ENCODE measurements at regions not wholly inside any gene's neighbourhood (a gene's known extent, or its start where the extent isn't known, plus 50 kb on each side); places are given as distances from the start of the nearest gene placed in this dataset.
A peak's percentile ranks its signal among the peaks of the same experiment; 100 is the strongest.

DNA sequence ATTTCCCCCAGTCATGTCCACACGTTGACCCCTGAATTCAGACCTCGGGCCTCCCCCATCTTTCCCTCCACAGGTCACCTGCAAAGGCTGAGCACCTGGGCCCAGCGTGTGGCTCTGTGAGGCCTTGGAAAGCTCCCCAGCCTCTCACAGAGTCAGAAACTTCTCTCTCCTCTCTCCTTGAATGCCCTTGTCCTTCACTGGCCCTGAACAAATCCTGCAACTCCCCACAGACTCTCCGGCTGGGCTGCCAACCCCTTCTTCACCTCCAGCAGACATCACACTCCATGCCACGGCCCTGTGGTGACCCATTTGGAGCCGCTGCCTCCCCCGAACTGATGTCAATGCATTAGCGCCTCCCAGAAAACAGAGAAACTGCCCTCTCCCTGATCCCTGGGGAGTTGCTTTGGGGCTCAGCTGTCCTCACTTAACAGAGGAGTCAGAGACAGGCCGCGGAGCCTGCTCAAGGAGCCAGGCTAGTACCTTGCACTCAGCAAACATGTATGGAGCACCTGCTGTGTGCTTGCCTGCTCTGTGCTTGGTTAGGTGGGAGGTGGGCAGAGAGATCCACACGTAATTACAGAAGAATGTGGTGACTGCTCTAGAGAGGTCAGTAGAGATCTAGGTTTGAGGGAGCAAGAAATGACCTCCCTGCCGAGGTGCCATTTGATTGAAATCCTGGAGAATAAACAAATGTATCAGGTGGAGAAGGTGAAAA is 99.2 kb upstream of the PWP1 start:
- Mint-ChIP-seq H3K4me3 (no peak overlapping the region), H3K27me3 (ENCODE audit: insufficient read depth, low read depth, poor library complexity) (peaks cover 17% of the 10 kb centered on the region), H3K27ac (no peak overlapping the region), H3K4me1 (peaks cover 33% of the 10 kb centered on the region), H3K36me3 (ENCODE audit: low read depth) (peaks cover 4% of the 10 kb centered on the region; the same call in 1 of the 3 replicates), H3K9me3 (peaks cover 12% of the 10 kb centered on the region)
- no peak overlapping the region for H3K4me2 ChIP-seq
- H3K9me2 ChIP-seq (ENCODE audit: insufficient read depth) = peaks cover 2% of the 10 kb centered on the region; the same call in 1 of the 2 replicates
- TF ChIP-seq, protein P1, sequence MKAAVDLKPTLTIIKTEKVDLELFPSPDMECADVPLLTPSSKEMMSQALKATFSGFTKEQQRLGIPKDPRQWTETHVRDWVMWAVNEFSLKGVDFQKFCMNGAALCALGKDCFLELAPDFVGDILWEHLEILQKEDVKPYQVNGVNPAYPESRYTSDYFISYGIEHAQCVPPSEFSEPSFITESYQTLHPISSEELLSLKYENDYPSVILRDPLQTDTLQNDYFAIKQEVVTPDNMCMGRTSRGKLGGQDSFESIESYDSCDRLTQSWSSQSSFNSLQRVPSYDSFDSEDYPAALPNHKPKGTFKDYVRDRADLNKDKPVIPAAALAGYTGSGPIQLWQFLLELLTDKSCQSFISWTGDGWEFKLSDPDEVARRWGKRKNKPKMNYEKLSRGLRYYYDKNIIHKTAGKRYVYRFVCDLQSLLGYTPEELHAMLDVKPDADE (IDR thresholded peaks at IDR 0.05) = no peak
- TF ChIP-seq EZH2 (IDR thresholded peaks at IDR 0.05; ENCODE audit: low read depth, unreplicated experiment) (no peak), ZNF114 (CRISPR knock-in tag; IDR thresholded peaks at IDR 0.05) (no peak), JUNB (IDR thresholded peaks at IDR 0.05; ENCODE audit: unreplicated experiment) (no peak)
- H3K27ac ChIP-seq (ENCODE audit: low read depth) = no peak overlapping the region
- peaks cover 26% of the 10 kb centered on the region for H3K4me1 ChIP-seq (ENCODE audit: insufficient read depth)
- no peaks in the 10 kb centered on the region for H3K79me2 ChIP-seq (replicated peaks; ENCODE audit: insufficient read depth)
- peaks cover 10% of the 10 kb centered on the region for H3K27me3 ChIP-seq (ENCODE audit: insufficient read depth)
- no peak overlapping the region for H2AFZ ChIP-seq
- DNase-seq (ENCODE audit: low spot score) = no peak
- ATAC-seq = peak; percentile 48; the same call in 2 of the 3 replicates
- H3F3A ChIP-seq (replicated peaks; ENCODE audit: low read depth) = 0 out of 2 replicates have a peak, but pooled peaks cover 3% of the 10 kb centered on the region
- H4K20me1 ChIP-seq (replicated peaks; ENCODE audit: insufficient read depth) = no peaks in the 10 kb centered on the region
- no peak overlapping the region for H3K4me3 ChIP-seq
- no peaks in the 10 kb centered on the region for H3K36me3 ChIP-seq (ENCODE audit: insufficient read depth)

DNA sequence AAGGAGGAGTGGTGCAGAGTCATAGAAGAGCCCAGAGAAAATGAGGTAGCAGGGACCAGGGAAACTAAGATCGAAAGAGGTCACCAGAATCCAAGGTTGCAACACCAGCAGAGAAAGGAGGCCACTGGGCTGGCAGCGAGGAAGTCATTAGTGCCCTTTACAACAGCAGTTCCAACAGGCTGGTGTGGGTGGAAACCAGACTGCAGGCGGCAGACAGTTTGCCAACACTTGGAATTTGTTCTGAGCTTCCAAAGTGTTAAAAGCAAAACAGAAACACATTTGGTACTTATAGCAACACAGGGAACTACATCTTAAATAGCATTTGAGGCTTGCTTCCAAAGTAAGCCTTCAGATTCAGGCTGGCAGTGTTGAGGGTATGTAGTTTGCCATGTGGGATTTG is 95.2 kb upstream of the PWP1 start:
- no peak overlapping the region for H3K27ac Mint-ChIP-seq
- peaks cover 13% of the 10 kb centered on the region; the same call in 2 of the 3 replicates for H3K36me3 Mint-ChIP-seq (ENCODE audit: low read depth)
- TF ChIP-seq JUNB (IDR thresholded peaks at IDR 0.05; ENCODE audit: unreplicated experiment) = no peak
- TF ChIP-seq, protein P2, sequence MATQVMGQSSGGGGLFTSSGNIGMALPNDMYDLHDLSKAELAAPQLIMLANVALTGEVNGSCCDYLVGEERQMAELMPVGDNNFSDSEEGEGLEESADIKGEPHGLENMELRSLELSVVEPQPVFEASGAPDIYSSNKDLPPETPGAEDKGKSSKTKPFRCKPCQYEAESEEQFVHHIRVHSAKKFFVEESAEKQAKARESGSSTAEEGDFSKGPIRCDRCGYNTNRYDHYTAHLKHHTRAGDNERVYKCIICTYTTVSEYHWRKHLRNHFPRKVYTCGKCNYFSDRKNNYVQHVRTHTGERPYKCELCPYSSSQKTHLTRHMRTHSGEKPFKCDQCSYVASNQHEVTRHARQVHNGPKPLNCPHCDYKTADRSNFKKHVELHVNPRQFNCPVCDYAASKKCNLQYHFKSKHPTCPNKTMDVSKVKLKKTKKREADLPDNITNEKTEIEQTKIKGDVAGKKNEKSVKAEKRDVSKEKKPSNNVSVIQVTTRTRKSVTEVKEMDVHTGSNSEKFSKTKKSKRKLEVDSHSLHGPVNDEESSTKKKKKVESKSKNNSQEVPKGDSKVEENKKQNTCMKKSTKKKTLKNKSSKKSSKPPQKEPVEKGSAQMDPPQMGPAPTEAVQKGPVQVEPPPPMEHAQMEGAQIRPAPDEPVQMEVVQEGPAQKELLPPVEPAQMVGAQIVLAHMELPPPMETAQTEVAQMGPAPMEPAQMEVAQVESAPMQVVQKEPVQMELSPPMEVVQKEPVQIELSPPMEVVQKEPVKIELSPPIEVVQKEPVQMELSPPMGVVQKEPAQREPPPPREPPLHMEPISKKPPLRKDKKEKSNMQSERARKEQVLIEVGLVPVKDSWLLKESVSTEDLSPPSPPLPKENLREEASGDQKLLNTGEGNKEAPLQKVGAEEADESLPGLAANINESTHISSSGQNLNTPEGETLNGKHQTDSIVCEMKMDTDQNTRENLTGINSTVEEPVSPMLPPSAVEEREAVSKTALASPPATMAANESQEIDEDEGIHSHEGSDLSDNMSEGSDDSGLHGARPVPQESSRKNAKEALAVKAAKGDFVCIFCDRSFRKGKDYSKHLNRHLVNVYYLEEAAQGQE (IDR thresholded peaks at IDR 0.05; ENCODE audit: unreplicated experiment) = no peak
- TF ChIP-seq, protein P3, sequence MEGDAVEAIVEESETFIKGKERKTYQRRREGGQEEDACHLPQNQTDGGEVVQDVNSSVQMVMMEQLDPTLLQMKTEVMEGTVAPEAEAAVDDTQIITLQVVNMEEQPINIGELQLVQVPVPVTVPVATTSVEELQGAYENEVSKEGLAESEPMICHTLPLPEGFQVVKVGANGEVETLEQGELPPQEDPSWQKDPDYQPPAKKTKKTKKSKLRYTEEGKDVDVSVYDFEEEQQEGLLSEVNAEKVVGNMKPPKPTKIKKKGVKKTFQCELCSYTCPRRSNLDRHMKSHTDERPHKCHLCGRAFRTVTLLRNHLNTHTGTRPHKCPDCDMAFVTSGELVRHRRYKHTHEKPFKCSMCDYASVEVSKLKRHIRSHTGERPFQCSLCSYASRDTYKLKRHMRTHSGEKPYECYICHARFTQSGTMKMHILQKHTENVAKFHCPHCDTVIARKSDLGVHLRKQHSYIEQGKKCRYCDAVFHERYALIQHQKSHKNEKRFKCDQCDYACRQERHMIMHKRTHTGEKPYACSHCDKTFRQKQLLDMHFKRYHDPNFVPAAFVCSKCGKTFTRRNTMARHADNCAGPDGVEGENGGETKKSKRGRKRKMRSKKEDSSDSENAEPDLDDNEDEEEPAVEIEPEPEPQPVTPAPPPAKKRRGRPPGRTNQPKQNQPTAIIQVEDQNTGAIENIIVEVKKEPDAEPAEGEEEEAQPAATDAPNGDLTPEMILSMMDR (conservative IDR thresholded peaks at IDR 0.05; ENCODE audit: low read depth in 2 of 2) = no peak
- TF ChIP-seq, protein P1 (IDR thresholded peaks at IDR 0.05) = no peak
- TF ChIP-seq ZNF114 (CRISPR knock-in tag; IDR thresholded peaks at IDR 0.05) = no peak
- no peak for TF ChIP-seq ZNF331 (CRISPR knock-in tag; IDR thresholded peaks at IDR 0.05; ENCODE audit: low read depth)
- TF ChIP-seq EZH2phosphoT487 (IDR thresholded peaks at IDR 0.05; ENCODE audit: unreplicated experiment) = no peak
- no peak for TF ChIP-seq POLR2AphosphoS5 (IDR thresholded peaks at IDR 0.05; ENCODE audit: low read depth)
- no peak for TF ChIP-seq STAT1 (IDR thresholded peaks at IDR 0.05; ENCODE audit: unreplicated experiment)

More for the DNA sequence above, 95.2 kb upstream of the PWP1 start:
- Histone ChIP-seq H2AFZ (no peak overlapping the region), H3K4me3 (no peak overlapping the region), H3K36me3 (ENCODE audit: insufficient read depth) (no peaks in the 10 kb centered on the region), H3K79me2 (replicated peaks; ENCODE audit: insufficient read depth) (no peaks in the 10 kb centered on the region), H3K4me2 (no peak overlapping the region), H3K27me3 (ENCODE audit: insufficient read depth) (no peaks in the 10 kb centered on the region), H3F3A (replicated peaks; ENCODE audit: low read depth) (no peaks in the 10 kb centered on the region), H3K9me2 (ENCODE audit: insufficient read depth) (peaks cover 6% of the 10 kb centered on the region), H4K20me1 (replicated peaks; ENCODE audit: insufficient read depth) (no peaks in the 10 kb centered on the region), H3K27ac (ENCODE audit: low read depth) (no peak overlapping the region), H3K4me1 (ENCODE audit: insufficient read depth) (peaks cover 4% of the 10 kb centered on the region; the same call in 1 of the 2 replicates)
- no peak overlapping the region for H3K4me3 Mint-ChIP-seq
- peaks cover 4% of the 10 kb centered on the region for H3K27me3 Mint-ChIP-seq (ENCODE audit: insufficient read depth, low read depth, poor library complexity)
- DNase-seq (ENCODE audit: low spot score) = no peak
- no peak for ATAC-seq
- H3K4me1 Mint-ChIP-seq = peaks cover 13% of the 10 kb centered on the region
- H3K9me3 Mint-ChIP-seq = peaks cover 19% of the 10 kb centered on the region

Measured in GM23338 (cell line).